Upper lobe of left lung (tissue), 6 donors: ENCODE measurements at regions not wholly inside any gene's neighbourhood (a gene's known extent, or its start where the extent isn't known, plus 50 kb on each side); places are given as distances from the start of the nearest gene placed in this dataset.
"Not testable (repeated sequence)": the region's sequence is repeated elsewhere in the genome, so short reads cannot be mapped to it uniquely, and the experiment has no call there.

ENCODE experiments used
- ATAC-seq, 2 donors: fragments of 200-7000 bp; cut with Tn5 transposase; one replicate each; pipeline ENCODE4 v1.9.1; 2022; ENCODE audit warnings: mild to moderate bottlenecking in 2 of 2, moderate library complexity in 2 of 2; ENCODE audit not compliant: low FRiP score in 2 of 2
- DNase-seq, 2 donors: peaks; one replicate each; pipeline ENCODE4 v3.0.0-alpha.2; 2019 to 2020
- H3K27ac ChIP-seq, 4 donors: fragments of 200-600 bp; sonication (generic); one replicate each; pipeline ENCODE4 v1.5.1; 2016 to 2019
- H3K27me3 ChIP-seq, 4 donors: fragments of 200-600 bp; sonication (generic); one replicate each; pipeline ENCODE4 v1.5.1; 2017 to 2019
- H3K36me3 ChIP-seq, 4 donors: fragments of 200-600 bp; sonication (generic); one replicate each; pipeline ENCODE4 v1.5.1; 2016 to 2019
- H3K4me1 ChIP-seq, 4 donors: fragments of 200-600 bp; sonication (generic); one replicate each; pipeline ENCODE4 v1.5.1; 2018 to 2019
- H3K4me3 ChIP-seq, 4 donors: fragments of 200-600 bp; sonication (generic); one replicate each; pipeline ENCODE4 v1.5.1; 2017 to 2019; ENCODE audit warnings: mild to moderate bottlenecking in 2 of 4, moderate library complexity in 1 of 4
- H3K9me3 ChIP-seq, 4 donors: fragments of 200-600 bp; sonication (generic); one replicate each; pipeline ENCODE4 v1.5.1; 2018 to 2019
- WGBS, 2 donors: methylation state at CpG; one replicate each; pipeline ENCODE4 v1.1.5; 2017 to 2018; 5-methylcytosine and 5-hydroxymethylcytosine counted together
- donor health status: DM: no; HTN: no; CAD: no; lungs with moderate emphysema.
- donor health status: DM: no; HTN: yes; CAD: no; lungs with severe emphysema.

GRCh38 chr3:125779276-125779675 is 184.0 kb upstream of the OSBPL11 start:
- DNase-seq, H3K27me3 ChIP-seq, H3K4me1 ChIP-seq, H3K36me3 ChIP-seq, H3K9me3 ChIP-seq, ATAC-seq, H3K4me3 ChIP-seq, H3K27ac ChIP-seq: not testable (repeated sequence)
- 38 to 93% methylated on average over 1 of the region's 1 CpG for WGBS, 2 donors

- H3K27me3 ChIP-seq, ATAC-seq, DNase-seq, H3K27ac ChIP-seq, H3K9me3 ChIP-seq, H3K36me3 ChIP-seq, H3K4me3 ChIP-seq, H3K4me1 ChIP-seq: not testable (repeated sequence)
- WGBS, 2 donors, result 88% methylated on average over 3 to 5 of the region's 5 CpGs
These were observed 184.6 kb upstream of the OSBPL11 start for GRCh38 chr3:125779918-125780317.

DNA sequence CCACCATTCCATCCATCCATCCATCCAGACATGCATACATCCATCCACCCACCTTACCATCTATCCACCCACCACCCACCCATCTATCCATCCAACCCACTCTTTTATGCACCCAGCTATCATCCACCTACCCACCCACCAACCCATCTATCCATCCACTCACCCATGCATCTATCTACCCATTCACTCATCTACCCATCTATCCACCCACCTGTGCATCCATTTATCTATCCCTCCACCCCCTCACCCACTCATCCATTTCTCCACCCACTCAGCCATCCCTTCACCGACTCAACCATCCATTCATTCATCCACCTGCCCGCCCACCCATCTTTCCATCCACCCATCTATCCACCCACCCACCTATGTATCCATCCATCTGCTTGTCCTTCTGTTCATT is 186.4 kb upstream of the OSBPL11 start:
- WGBS, 2 donors, result 83 to 87% methylated on average over 2 of the region's 2 CpGs
- H3K9me3 ChIP-seq, H3K4me1 ChIP-seq: not testable (repeated sequence)

GRCh38 chr3:125790312-125790711 is 178.7 kb upstream of the ROPN1B start:
- not testable (repeated sequence) for H3K4me3 ChIP-seq, H3K9me3 ChIP-seq, H3K27ac ChIP-seq, H3K4me1 ChIP-seq, H3K36me3 ChIP-seq, H3K27me3 ChIP-seq, DNase-seq, ATAC-seq
- 88 to 92% methylated on average over 3 of the region's 3 CpGs for WGBS, 2 donors

More for the DNA sequence above, 186.4 kb upstream of the OSBPL11 start:
- DNase-seq, H3K27ac ChIP-seq, ATAC-seq, H3K36me3 ChIP-seq, H3K27me3 ChIP-seq, H3K4me3 ChIP-seq: not testable (repeated sequence)

DNA sequence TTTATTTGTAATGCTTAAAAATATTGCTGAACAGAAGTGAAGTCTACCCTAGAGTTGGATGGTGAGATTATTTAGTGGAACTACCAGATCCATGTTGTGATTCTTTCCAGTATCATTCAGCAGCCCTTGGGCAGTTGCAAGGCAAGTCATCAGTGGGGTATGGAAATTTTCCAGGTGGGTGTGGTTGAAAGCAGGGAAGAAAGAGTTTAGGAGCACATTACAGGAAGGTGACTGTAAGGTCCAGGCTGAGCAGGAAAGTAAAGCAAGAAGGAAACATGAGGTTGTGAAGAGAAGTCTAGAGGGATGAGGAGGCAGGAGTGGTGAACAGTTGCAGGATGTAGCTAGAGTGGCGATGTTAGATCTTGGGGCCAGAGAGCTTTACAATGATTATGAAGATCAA is 178.0 kb upstream of the ROPN1B start:
- not testable (repeated sequence) for H3K4me1 ChIP-seq, H3K9me3 ChIP-seq, H3K4me3 ChIP-seq, ATAC-seq, H3K27ac ChIP-seq, H3K36me3 ChIP-seq, H3K27me3 ChIP-seq, DNase-seq
- 92 to 93% methylated on average over 1 of the region's 1 CpG for WGBS, 2 donors

DNA sequence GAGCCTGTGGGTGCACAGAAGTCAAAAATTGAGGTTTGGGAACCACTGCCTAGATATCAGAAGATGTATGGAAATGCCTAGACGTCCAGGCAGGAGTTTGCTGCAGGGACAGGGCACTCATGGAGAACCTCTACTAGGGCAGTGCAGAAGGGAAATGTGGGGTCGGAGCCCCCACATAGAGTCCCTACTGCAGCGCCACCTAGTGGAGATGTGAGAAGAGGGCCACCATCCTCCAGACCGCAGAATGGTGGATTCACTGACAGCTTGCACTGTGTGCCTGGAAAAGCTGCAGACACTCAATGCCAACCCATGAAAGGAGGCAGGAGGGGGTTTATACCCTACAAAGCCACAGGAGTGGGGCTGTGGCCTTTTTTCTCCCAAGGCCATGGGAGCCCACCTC is 159.0 kb upstream of the ROPN1B start:
- not testable (repeated sequence) for H3K27ac ChIP-seq, H3K4me1 ChIP-seq, H3K27me3 ChIP-seq, DNase-seq, ATAC-seq, H3K4me3 ChIP-seq, H3K36me3 ChIP-seq
- H3K9me3 ChIP-seq, result peaks cover 0 to 37% (median 16%) of the 10 kb centered on the region in 4 donors
- WGBS, 2 donors, result 61 to 65% methylated on average over 4 of the region's 4 CpGs

GRCh38 chr3:125822175-125822574 is 146.8 kb upstream of the ROPN1B start:
- WGBS, 2 donors, result 36 to 65% methylated on average over 4 to 5 of the region's 5 CpGs
- not testable (repeated sequence) for H3K4me3 ChIP-seq, H3K36me3 ChIP-seq, H3K9me3 ChIP-seq, ATAC-seq, H3K27ac ChIP-seq, H3K4me1 ChIP-seq, DNase-seq, H3K27me3 ChIP-seq

DNA sequence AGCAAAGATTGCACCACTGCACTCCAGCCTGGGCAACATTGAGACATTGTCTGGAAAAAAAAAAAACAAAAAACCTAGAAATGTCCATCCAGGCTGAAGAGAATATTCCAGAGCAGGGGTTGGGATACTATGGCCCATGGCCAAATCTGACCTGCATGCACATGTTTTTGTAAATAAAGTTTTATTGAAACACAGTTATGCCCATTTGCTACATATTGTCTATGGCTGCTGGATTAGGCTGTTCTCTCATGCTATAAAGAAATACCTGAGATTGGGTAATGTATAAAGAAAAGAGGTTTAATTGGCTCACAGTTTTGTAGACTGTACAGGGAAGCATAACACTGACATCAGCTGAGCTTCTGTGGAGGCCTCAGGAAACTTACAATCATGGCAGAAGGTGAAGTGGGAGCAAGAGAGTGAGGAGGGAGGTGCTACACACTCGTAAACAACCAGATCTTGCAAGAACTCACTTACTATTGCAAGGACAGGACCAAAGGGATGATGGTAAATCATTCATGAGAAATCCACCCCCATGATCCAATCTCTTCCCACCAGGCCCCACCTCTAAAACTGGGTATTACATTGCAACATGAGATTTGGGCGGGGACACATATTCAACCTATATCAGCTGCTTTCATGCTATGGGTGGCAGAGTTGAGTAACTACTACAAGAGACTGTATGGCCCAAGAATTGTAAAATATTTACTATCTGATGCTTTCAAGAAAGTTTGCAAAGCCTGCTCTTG is 137.8 kb upstream of the ROPN1B start:
- not testable (repeated sequence) for H3K4me1 ChIP-seq, H3K27ac ChIP-seq, ATAC-seq, H3K27me3 ChIP-seq, H3K36me3 ChIP-seq, H3K4me3 ChIP-seq, DNase-seq
- peaks cover 0 to 12% (median 5%) of the 10 kb centered on the region in 4 donors for H3K9me3 ChIP-seq
- WGBS, 2 donors, result 97 to 100% methylated on average over 2 of the region's 2 CpGs

DNA sequence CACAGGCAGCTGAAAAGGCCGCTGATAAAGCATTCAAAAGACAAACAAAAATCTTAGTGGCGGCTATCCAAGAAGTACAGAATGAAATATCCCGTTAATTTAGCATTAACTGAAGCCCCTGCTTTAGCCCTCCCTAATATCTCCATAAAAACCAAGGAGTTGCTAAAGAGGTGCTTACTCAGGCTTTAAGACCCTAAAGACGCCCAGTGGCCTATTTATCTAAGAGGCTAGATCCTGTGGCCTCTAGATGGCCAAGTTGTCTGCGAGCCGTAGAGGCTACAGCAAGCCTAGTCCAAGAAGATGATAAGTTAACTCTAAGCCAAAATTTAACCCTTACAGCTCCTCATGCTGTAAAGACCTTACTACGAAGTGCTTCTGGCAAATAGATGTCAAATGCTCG is 133.4 kb upstream of the ROPN1B start:
- DNase-seq, ATAC-seq, H3K36me3 ChIP-seq, H3K4me3 ChIP-seq, H3K27me3 ChIP-seq, H3K27ac ChIP-seq, H3K9me3 ChIP-seq, H3K4me1 ChIP-seq: not testable (repeated sequence)
- 64 to 66% methylated on average over 8 of the region's 8 CpGs for WGBS, 2 donors

- WGBS, 2 donors, result 48 to 49% methylated on average over 11 of the region's 11 CpGs
- ATAC-seq, H3K9me3 ChIP-seq, H3K4me1 ChIP-seq, H3K27me3 ChIP-seq, H3K27ac ChIP-seq, H3K4me3 ChIP-seq, H3K36me3 ChIP-seq, DNase-seq: not testable (repeated sequence)
These were observed 132.9 kb upstream of the ROPN1B start for GRCh38 chr3:125836011-125836551.

DNA sequence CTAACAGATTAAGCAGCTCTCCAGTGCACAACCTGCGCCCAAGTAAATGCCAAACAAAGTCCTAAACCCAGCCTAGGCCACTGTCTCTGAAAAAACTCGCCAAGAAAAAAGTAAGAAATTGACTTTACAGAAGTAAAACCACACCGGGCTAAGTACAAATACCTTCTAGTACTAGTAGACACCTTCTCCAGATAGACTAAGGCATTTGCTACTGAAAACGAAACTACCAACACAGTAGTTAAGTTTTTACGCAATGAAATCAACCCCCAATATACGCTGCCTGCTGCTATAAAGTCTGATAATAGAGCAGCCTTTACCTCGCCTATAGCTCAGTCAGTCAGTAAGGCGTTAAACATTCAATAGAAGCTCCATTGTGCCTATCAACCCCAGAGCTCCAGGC is 132.2 kb upstream of the ROPN1B start:
- not testable (repeated sequence) for H3K36me3 ChIP-seq, H3K4me1 ChIP-seq, ATAC-seq, H3K4me3 ChIP-seq, DNase-seq, H3K27me3 ChIP-seq, H3K9me3 ChIP-seq, H3K27ac ChIP-seq
- WGBS, 2 donors, result 88 to 93% methylated on average over 7 to 8 of the region's 8 CpGs

DNA sequence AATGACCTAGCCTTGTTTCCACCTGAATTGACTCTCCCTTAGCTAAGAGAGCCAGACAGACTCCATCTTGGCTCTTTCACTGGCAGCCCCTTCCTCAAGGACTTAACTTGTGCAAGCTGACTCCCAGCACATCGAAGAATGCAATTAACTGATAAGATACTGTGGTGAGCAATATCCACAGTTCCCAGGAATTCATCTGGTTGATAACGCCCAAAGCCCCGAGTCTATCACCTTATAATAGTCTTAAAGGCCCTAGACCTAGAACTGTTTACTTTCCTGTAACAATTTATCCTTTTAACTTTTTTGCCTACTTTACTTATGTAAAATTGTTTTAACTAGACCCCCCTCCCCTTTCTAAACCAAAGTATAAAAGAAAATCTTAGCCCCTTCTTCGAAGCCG is 130.1 kb upstream of the ROPN1B start:
- H3K9me3 ChIP-seq, DNase-seq, ATAC-seq, H3K4me3 ChIP-seq, H3K27me3 ChIP-seq, H3K27ac ChIP-seq, H3K4me1 ChIP-seq, H3K36me3 ChIP-seq: not testable (repeated sequence)
- WGBS, 2 donors, result 66 to 79% methylated on average over 5 of the region's 5 CpGs

GRCh38 chr3:125840465-125840864 is 128.5 kb upstream of the ROPN1B start:
- WGBS, 2 donors, result 77 to 100% methylated on average over 3 of the region's 3 CpGs
- not testable (repeated sequence) for DNase-seq, H3K27me3 ChIP-seq, H3K9me3 ChIP-seq, ATAC-seq, H3K36me3 ChIP-seq, H3K4me3 ChIP-seq, H3K4me1 ChIP-seq, H3K27ac ChIP-seq
